ENCODE measurements at regions not wholly inside any gene's neighbourhood (a gene's known extent, or its start where the extent isn't known, plus 50 kb on each side); places are given as distances from the start of the nearest gene placed in this dataset.

- H3K4me1 ChIP-seq (ENCODE audit: control insufficient read depth in 3 of 3, insufficient read depth in 2 of 3, low read depth in 1 of 3, low read length in 2 of 3), result peaks cover 0 to 5% (median 0%) of the 10 kb centered on the region in 3 donors
- no peaks in the 10 kb centered on the region for H3K9me3 ChIP-seq (ENCODE audit: control insufficient read depth in 2 of 2, insufficient read depth in 1 of 2, low read depth in 1 of 2, low read length in 1 of 2)
- no peak overlapping the region for H3K27ac ChIP-seq (ENCODE audit: low read depth in 1 of 3, low read length in 2 of 3)
- 91 to 93% (median 92%) methylated on average over 4 of the region's 4 CpGs for whole genome bisulfite sequencing, 3 donors
- H3K4me3 ChIP-seq (ENCODE audit: low read depth in 1 of 3, low read length in 3 of 3), result no peak overlapping the region
- no peak for FAIRE-seq
- no peak for DNase-seq
- H3K36me3 ChIP-seq (ENCODE audit: control insufficient read depth in 3 of 3, insufficient read depth in 2 of 3, low read depth in 1 of 3, low read length in 3 of 3), result no peaks in the 10 kb centered on the region
- H3K27me3 ChIP-seq (ENCODE audit: control insufficient read depth in 3 of 3, insufficient read depth in 3 of 3, low read length in 3 of 3), result no peaks in the 10 kb centered on the region
Observed at GRCh38 chr7:15012135-15012534, 109.6 kb upstream of the DGKB start.

- DNase-seq, result no peak
- Histone ChIP-seq H3K27ac (ENCODE audit: low read depth in 1 of 3, low read length in 2 of 3) (no peak overlapping the region), H3K27me3 (ENCODE audit: control insufficient read depth in 3 of 3, insufficient read depth in 3 of 3, low read length in 3 of 3) (no peaks in the 10 kb centered on the region), H3K4me1 (ENCODE audit: control insufficient read depth in 3 of 3, insufficient read depth in 2 of 3, low read depth in 1 of 3, low read length in 2 of 3) (peaks cover 0 to 5% (median 0%) of the 10 kb centered on the region in 3 donors), H3K4me3 (ENCODE audit: low read depth in 1 of 3, low read length in 3 of 3) (no peak overlapping the region), H3K36me3 (ENCODE audit: control insufficient read depth in 3 of 3, insufficient read depth in 2 of 3, low read depth in 1 of 3, low read length in 3 of 3) (no peaks in the 10 kb centered on the region), H3K9me3 (ENCODE audit: control insufficient read depth in 2 of 2, insufficient read depth in 1 of 2, low read depth in 1 of 2, low read length in 1 of 2) (no peaks in the 10 kb centered on the region)
- WGBS, 3 donors, result 73 to 82% (median 80%) methylated on average over 3 of the region's 3 CpGs
- no peak for FAIRE-seq
Observed at GRCh38 chr7:15011289-15011688, 108.7 kb upstream of the DGKB start.

- Histone ChIP-seq H3K9me3 (ENCODE audit: control insufficient read depth in 2 of 2, insufficient read depth in 1 of 2, low read depth in 1 of 2, low read length in 1 of 2) (no peaks in the 10 kb centered on the region), H3K36me3 (ENCODE audit: control insufficient read depth in 3 of 3, insufficient read depth in 2 of 3, low read depth in 1 of 3, low read length in 3 of 3) (no peaks in the 10 kb centered on the region), H3K4me1 (ENCODE audit: control insufficient read depth in 3 of 3, insufficient read depth in 2 of 3, low read depth in 1 of 3, low read length in 2 of 3) (no peaks in the 10 kb centered on the region), H3K4me3 (ENCODE audit: low read depth in 1 of 3, low read length in 3 of 3) (no peak overlapping the region), H3K27ac (ENCODE audit: low read depth in 1 of 3, low read length in 2 of 3) (no peak overlapping the region), H3K27me3 (ENCODE audit: control insufficient read depth in 3 of 3, insufficient read depth in 3 of 3, low read length in 3 of 3) (no peaks in the 10 kb centered on the region)
- peak in 1 of 2 donors; percentile 6 for DNase-seq
- no peak for FAIRE-seq
- WGBS, 3 donors, result 80 to 82% (median 80%) methylated on average over 5 of the region's 5 CpGs
Observed at GRCh38 chr7:15007507-15007906, 105.0 kb upstream of the DGKB start.

GRCh38 chr7:15005672-15006071 lies 103.1 kb upstream of the DGKB start:
- DNase-seq (no peak), FAIRE-seq (no peak)
- no peaks in the 10 kb centered on the region for H3K36me3 ChIP-seq (ENCODE audit: control insufficient read depth in 3 of 3, insufficient read depth in 2 of 3, low read depth in 1 of 3, low read length in 3 of 3)
- no peak overlapping the region for H3K4me3 ChIP-seq (ENCODE audit: low read depth in 1 of 3, low read length in 3 of 3)
- H3K4me1 ChIP-seq (ENCODE audit: control insufficient read depth in 3 of 3, insufficient read depth in 2 of 3, low read depth in 1 of 3, low read length in 2 of 3), result no peaks in the 10 kb centered on the region
- no peak overlapping the region for H3K27ac ChIP-seq (ENCODE audit: low read depth in 1 of 3, low read length in 2 of 3)
- H3K27me3 ChIP-seq (ENCODE audit: control insufficient read depth in 3 of 3, insufficient read depth in 3 of 3, low read length in 3 of 3), result no peaks in the 10 kb centered on the region
- no peaks in the 10 kb centered on the region for H3K9me3 ChIP-seq (ENCODE audit: control insufficient read depth in 2 of 2, insufficient read depth in 1 of 2, low read depth in 1 of 2, low read length in 1 of 2)
- 77 to 85% (median 80%) methylated on average over 5 of the region's 5 CpGs for WGBS, 3 donors

- no peaks in the 10 kb centered on the region for H3K27me3 ChIP-seq (ENCODE audit: control insufficient read depth in 3 of 3, insufficient read depth in 3 of 3, low read length in 3 of 3)
- no peak overlapping the region for H3K4me3 ChIP-seq (ENCODE audit: low read depth in 1 of 3, low read length in 3 of 3)
- no peak overlapping the region for H3K27ac ChIP-seq (ENCODE audit: low read depth in 1 of 3, low read length in 2 of 3)
- H3K36me3 ChIP-seq (ENCODE audit: control insufficient read depth in 3 of 3, insufficient read depth in 2 of 3, low read depth in 1 of 3, low read length in 3 of 3), result no peaks in the 10 kb centered on the region
- no peaks in the 10 kb centered on the region for H3K4me1 ChIP-seq (ENCODE audit: control insufficient read depth in 3 of 3, insufficient read depth in 2 of 3, low read depth in 1 of 3, low read length in 2 of 3)
- no peak for FAIRE-seq
- peak in 1 of 2 donors; percentile 18 for DNase-seq
- 9 to 45% (median 31%) methylated on average over 1 of the region's 1 CpG for WGBS, 3 donors
- peaks cover 0 to 3% of the 10 kb centered on the region in 2 donors for H3K9me3 ChIP-seq (ENCODE audit: control insufficient read depth in 2 of 2, insufficient read depth in 1 of 2, low read depth in 1 of 2, low read length in 1 of 2)
Observed at GRCh38 chr7:15000157-15000556, 97.6 kb upstream of the DGKB start.

- no peak overlapping the region for H3K27ac ChIP-seq (ENCODE audit: low read depth in 1 of 3, low read length in 2 of 3)
- DNase-seq (no peak), FAIRE-seq (no peak)
- H3K4me1 ChIP-seq (ENCODE audit: control insufficient read depth in 3 of 3, insufficient read depth in 2 of 3, low read depth in 1 of 3, low read length in 2 of 3), result no peaks in the 10 kb centered on the region
- no peak overlapping the region for H3K4me3 ChIP-seq (ENCODE audit: low read depth in 1 of 3, low read length in 3 of 3)
- 72 to 75% (median 73%) methylated on average over 2 of the region's 2 CpGs for WGBS, 3 donors
- H3K27me3 ChIP-seq (ENCODE audit: control insufficient read depth in 3 of 3, insufficient read depth in 3 of 3, low read length in 3 of 3), result no peaks in the 10 kb centered on the region
- H3K36me3 ChIP-seq (ENCODE audit: control insufficient read depth in 3 of 3, insufficient read depth in 2 of 3, low read depth in 1 of 3, low read length in 3 of 3), result no peaks in the 10 kb centered on the region
- peaks cover 0 to 3% of the 10 kb centered on the region in 2 donors for H3K9me3 ChIP-seq (ENCODE audit: control insufficient read depth in 2 of 2, insufficient read depth in 1 of 2, low read depth in 1 of 2, low read length in 1 of 2)
Observed at GRCh38 chr7:14999331-14999730, 96.8 kb upstream of the DGKB start.

GRCh38 chr7:14995774-14996173 lies 93.2 kb upstream of the DGKB start:
- Histone ChIP-seq H3K4me3 (ENCODE audit: low read depth in 1 of 3, low read length in 3 of 3) (no peak overlapping the region), H3K27ac (ENCODE audit: low read depth in 1 of 3, low read length in 2 of 3) (no peak overlapping the region), H3K4me1 (ENCODE audit: control insufficient read depth in 3 of 3, insufficient read depth in 2 of 3, low read depth in 1 of 3, low read length in 2 of 3) (no peaks in the 10 kb centered on the region), H3K27me3 (ENCODE audit: control insufficient read depth in 3 of 3, insufficient read depth in 3 of 3, low read length in 3 of 3) (no peaks in the 10 kb centered on the region), H3K9me3 (ENCODE audit: control insufficient read depth in 2 of 2, insufficient read depth in 1 of 2, low read depth in 1 of 2, low read length in 1 of 2) (peaks cover 0 to 3% of the 10 kb centered on the region in 2 donors), H3K36me3 (ENCODE audit: control insufficient read depth in 3 of 3, insufficient read depth in 2 of 3, low read depth in 1 of 3, low read length in 3 of 3) (no peaks in the 10 kb centered on the region)
- WGBS, 3 donors, result 62 to 87% (median 66%) methylated on average over 2 of the region's 2 CpGs
- FAIRE-seq (no peak), DNase-seq (no peak)

- Histone ChIP-seq H3K27me3 (ENCODE audit: control insufficient read depth in 3 of 3, insufficient read depth in 3 of 3, low read length in 3 of 3) (no peaks in the 10 kb centered on the region), H3K36me3 (ENCODE audit: control insufficient read depth in 3 of 3, insufficient read depth in 2 of 3, low read depth in 1 of 3, low read length in 3 of 3) (no peaks in the 10 kb centered on the region), H3K4me3 (ENCODE audit: low read depth in 1 of 3, low read length in 3 of 3) (no peak overlapping the region), H3K9me3 (ENCODE audit: control insufficient read depth in 2 of 2, insufficient read depth in 1 of 2, low read depth in 1 of 2, low read length in 1 of 2) (no peaks in the 10 kb centered on the region), H3K27ac (ENCODE audit: low read depth in 1 of 3, low read length in 2 of 3) (no peak overlapping the region), H3K4me1 (ENCODE audit: control insufficient read depth in 3 of 3, insufficient read depth in 2 of 3, low read depth in 1 of 3, low read length in 2 of 3) (no peaks in the 10 kb centered on the region)
- WGBS, 3 donors, result 74 to 89% (median 83%) methylated on average over 2 of the region's 2 CpGs
- FAIRE-seq (no peak), DNase-seq (no peak)
Observed at GRCh38 chr7:14988941-14989340, 86.4 kb upstream of the DGKB start.

- Histone ChIP-seq H3K4me1 (ENCODE audit: control insufficient read depth in 3 of 3, insufficient read depth in 2 of 3, low read depth in 1 of 3, low read length in 2 of 3) (no peaks in the 10 kb centered on the region), H3K36me3 (ENCODE audit: control insufficient read depth in 3 of 3, insufficient read depth in 2 of 3, low read depth in 1 of 3, low read length in 3 of 3) (no peaks in the 10 kb centered on the region), H3K9me3 (ENCODE audit: control insufficient read depth in 2 of 2, insufficient read depth in 1 of 2, low read depth in 1 of 2, low read length in 1 of 2) (no peaks in the 10 kb centered on the region), H3K27ac (ENCODE audit: low read depth in 1 of 3, low read length in 2 of 3) (no peak overlapping the region), H3K27me3 (ENCODE audit: control insufficient read depth in 3 of 3, insufficient read depth in 3 of 3, low read length in 3 of 3) (no peaks in the 10 kb centered on the region), H3K4me3 (ENCODE audit: low read depth in 1 of 3, low read length in 3 of 3) (no peak overlapping the region)
- FAIRE-seq, result no peak
- DNase-seq, result no peak
- WGBS, 3 donors, result 61 to 73% (median 67%) methylated on average over 3 of the region's 3 CpGs
Observed at GRCh38 chr7:14978687-14979086, 76.1 kb upstream of the DGKB start.

Measured in small intestine (tissue), 7 donors.